CD4-positive, alpha-beta T cell (primary cell): ENCODE measurements at regions not wholly inside any gene's neighbourhood (a gene's known extent, or its start where the extent isn't known, plus 50 kb on each side); places are given as distances from the start of the nearest gene placed in this dataset.
A peak's percentile ranks its signal among the peaks of the same experiment; 100 is the strongest.
"Not testable (repeated sequence)": the region's sequence is repeated elsewhere in the genome, so short reads cannot be mapped to it uniquely, and the experiment has no call there.

Experiments used
- ATAC-seq: fragments of 200-7000 bp; cut with Tn5 transposase; one replicate; pipeline ENCODE4 v1.10.0; 2022; ENCODE audit warnings: mild to moderate bottlenecking; ENCODE audit not compliant: poor library complexity
- CTCF ChIA-PET: fragments of 350-600 bp; sonication (Branson Sonifier 250); formaldehyde crosslinking; loops from one replicate; lab custom pipeline; 2021; ENCODE audit warnings: antibody characterized with exemption, inconsistent platforms; lab: Charles Lee
- POLR2A ChIA-PET: fragments of 350-600 bp; sonication (Branson Sonifier 250); formaldehyde crosslinking; loops from one replicate; lab custom pipeline; 2021; ENCODE audit warnings: antibody characterized with exemption, inconsistent platforms; lab: Charles Lee
- DNase-seq, 14 experiments: peaks; one replicate each; pipeline ENCODE4 v3.0.0-alpha.2; 2013 to 2020; ENCODE audit warnings: mixed read lengths in 2 of 14
- H3K27ac ChIP-seq, 2 donors: one replicate each; pipeline versions ENCODE4 v1.5.1 to v1.7.0; 2013; ENCODE audit warnings: low read length in 2 of 2, low read depth in 1 of 2, mild to moderate bottlenecking in 1 of 2
- H3K27me3 ChIP-seq, 2 experiments: 1 replicate in 1 of 2; 2 replicates in 1 of 2; pipeline versions ENCODE4 v1.6.1 to v1.7.0; 2013; ENCODE audit warnings: low read length in 2 of 2, control low read depth in 1 of 2, mild to moderate bottlenecking in 1 of 2, moderate library complexity in 1 of 2; ENCODE audit not compliant: insufficient read depth in 2 of 2, control insufficient read depth in 1 of 2
- H3K36me3 ChIP-seq: one replicate; pipeline ENCODE4 v1.6.1; 2013; ENCODE audit warnings: low read length, control low read depth; ENCODE audit not compliant: insufficient read depth
- H3K4me1 ChIP-seq: one replicate; pipeline ENCODE4 v1.6.1; 2013; ENCODE audit warnings: low read length, control low read depth; ENCODE audit not compliant: insufficient read depth
- H3K4me3 ChIP-seq: one replicate; pipeline ENCODE4 v1.5.1; 2013; ENCODE audit warnings: mild to moderate bottlenecking, low read length, moderate library complexity
- H3K9me3 ChIP-seq, 2 experiments: 1 replicate in 1 of 2; 2 replicates in 1 of 2; pipeline versions ENCODE4 v1.6.1 to v1.7.0; 2013; ENCODE audit warnings: low read length in 2 of 2, mild to moderate bottlenecking in 2 of 2, control low read depth in 1 of 2, moderate library complexity in 1 of 2; ENCODE audit not compliant: control insufficient read depth in 1 of 2, insufficient read depth in 1 of 2
- H3K27ac Mint-ChIP-seq: one replicate; pipeline ENCODE4 v1.8.0; 2020; ENCODE audit warnings: mixed read lengths
- H3K27me3 Mint-ChIP-seq: one replicate; pipeline ENCODE4 v1.8.0; 2021; ENCODE audit warnings: mixed read lengths
- H3K36me3 Mint-ChIP-seq: one replicate; pipeline ENCODE4 v1.8.0; 2021; ENCODE audit warnings: low read depth, mixed read lengths
- H3K4me1 Mint-ChIP-seq: one replicate; pipeline ENCODE4 v1.8.0; 2021; ENCODE audit warnings: low read depth, mixed read lengths
- H3K4me3 Mint-ChIP-seq: one replicate; pipeline ENCODE4 v1.8.0; 2020; ENCODE audit warnings: mild to moderate bottlenecking, mixed read lengths
- H3K9me3 Mint-ChIP-seq: one replicate; pipeline ENCODE4 v1.8.0; 2020; ENCODE audit warnings: mixed read lengths
- intact Hi-C, 2 experiments: fragments of 100-400 bp; cut with DNase I in 1 of 2; cut with micrococcal nuclease in 1 of 2; formaldehyde crosslinking; loops; one replicate each; pipeline versions ENCODE4 v1.15.1 to v1.9.0; 2023 to 2025; cut with DNase I, micrococcal nuclease
- TF ChIP-seq, protein P1 (sequence below): fragments of 200-600 bp; IDR thresholded peaks from one replicate; pipeline ENCODE4 v1.8.0; 2022; ENCODE audit warnings: antibody characterized with exemption, mild to moderate bottlenecking

DNA sequence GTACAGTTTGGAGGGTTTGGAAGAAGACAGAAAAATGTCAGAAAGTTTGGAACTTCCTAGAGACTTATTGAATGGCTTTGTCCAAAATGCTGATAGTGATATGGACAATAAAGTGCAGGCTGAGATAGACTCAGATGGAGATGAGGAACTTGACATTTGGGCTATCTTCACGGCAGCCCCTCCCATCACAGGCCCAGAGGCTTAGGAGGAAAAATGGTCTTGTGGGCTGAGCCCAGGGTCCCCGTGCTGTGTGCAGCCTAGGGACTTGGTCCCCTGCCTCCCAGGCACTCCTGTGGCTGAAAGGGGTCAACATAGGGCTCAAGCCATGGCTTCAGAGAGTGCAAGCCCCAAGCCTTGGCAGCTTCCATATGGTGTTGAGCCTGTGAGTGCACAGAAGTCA, 79.0 kb downstream of the CMAS start:
- H3K27me3 Mint-ChIP-seq = no peaks in the 10 kb centered on the region
- Histone ChIP-seq H3K4me1 (peaks cover 4% of the 10 kb centered on the region), H3K4me3 (no peak overlapping the region), H3K27me3 (no peaks in the 10 kb centered on the region), H3K27ac (no peak overlapping the region), H3K36me3 (no peaks in the 10 kb centered on the region), H3K9me3 (peaks cover 0 to 7% of the 10 kb centered on the region in 2 experiments)
- CTCF ChIA-PET = no interaction called here
- no peaks in the 10 kb centered on the region for H3K4me1 Mint-ChIP-seq
- ATAC-seq = no peak
- POLR2A ChIA-PET = no interaction called here
- H3K4me3 Mint-ChIP-seq = no peak overlapping the region
- TF ChIP-seq, protein P1, sequence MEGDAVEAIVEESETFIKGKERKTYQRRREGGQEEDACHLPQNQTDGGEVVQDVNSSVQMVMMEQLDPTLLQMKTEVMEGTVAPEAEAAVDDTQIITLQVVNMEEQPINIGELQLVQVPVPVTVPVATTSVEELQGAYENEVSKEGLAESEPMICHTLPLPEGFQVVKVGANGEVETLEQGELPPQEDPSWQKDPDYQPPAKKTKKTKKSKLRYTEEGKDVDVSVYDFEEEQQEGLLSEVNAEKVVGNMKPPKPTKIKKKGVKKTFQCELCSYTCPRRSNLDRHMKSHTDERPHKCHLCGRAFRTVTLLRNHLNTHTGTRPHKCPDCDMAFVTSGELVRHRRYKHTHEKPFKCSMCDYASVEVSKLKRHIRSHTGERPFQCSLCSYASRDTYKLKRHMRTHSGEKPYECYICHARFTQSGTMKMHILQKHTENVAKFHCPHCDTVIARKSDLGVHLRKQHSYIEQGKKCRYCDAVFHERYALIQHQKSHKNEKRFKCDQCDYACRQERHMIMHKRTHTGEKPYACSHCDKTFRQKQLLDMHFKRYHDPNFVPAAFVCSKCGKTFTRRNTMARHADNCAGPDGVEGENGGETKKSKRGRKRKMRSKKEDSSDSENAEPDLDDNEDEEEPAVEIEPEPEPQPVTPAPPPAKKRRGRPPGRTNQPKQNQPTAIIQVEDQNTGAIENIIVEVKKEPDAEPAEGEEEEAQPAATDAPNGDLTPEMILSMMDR = no peak
- peaks cover 2% of the 10 kb centered on the region for H3K9me3 Mint-ChIP-seq
- H3K27ac Mint-ChIP-seq = no peak overlapping the region
- no peak for DNase-seq
- no peaks in the 10 kb centered on the region for H3K36me3 Mint-ChIP-seq
- intact Hi-C loops = no loop called here

DNA sequence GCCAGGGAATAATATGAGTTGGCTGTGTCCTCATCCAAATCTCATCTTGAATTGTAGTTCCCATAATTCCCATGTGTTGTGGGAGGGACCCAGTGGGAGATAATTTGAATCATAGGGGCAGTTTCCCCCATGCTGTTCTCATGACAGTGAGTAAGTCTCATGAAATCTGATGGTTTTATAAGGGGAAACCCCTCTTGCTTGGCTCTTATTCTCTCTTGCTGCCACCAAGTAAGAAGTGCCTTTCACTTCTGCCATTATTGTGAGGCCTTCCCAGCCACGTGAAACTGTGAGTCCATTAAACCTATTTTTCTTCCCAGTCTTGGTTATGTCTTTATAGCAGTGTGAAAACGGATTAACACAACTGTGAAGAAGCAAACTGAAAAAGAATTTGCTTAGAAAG, 80.1 kb downstream of the CMAS start:
- DNase-seq, H3K4me1 ChIP-seq, H3K36me3 Mint-ChIP-seq, H3K27ac ChIP-seq, H3K36me3 ChIP-seq, H3K27me3 ChIP-seq, H3K27me3 Mint-ChIP-seq, H3K4me1 Mint-ChIP-seq, POLR2A ChIA-PET, H3K27ac Mint-ChIP-seq, intact Hi-C loops, ATAC-seq, H3K9me3 ChIP-seq, H3K9me3 Mint-ChIP-seq, H3K4me3 ChIP-seq, CTCF ChIA-PET, H3K4me3 Mint-ChIP-seq: not testable (repeated sequence)

DNA sequence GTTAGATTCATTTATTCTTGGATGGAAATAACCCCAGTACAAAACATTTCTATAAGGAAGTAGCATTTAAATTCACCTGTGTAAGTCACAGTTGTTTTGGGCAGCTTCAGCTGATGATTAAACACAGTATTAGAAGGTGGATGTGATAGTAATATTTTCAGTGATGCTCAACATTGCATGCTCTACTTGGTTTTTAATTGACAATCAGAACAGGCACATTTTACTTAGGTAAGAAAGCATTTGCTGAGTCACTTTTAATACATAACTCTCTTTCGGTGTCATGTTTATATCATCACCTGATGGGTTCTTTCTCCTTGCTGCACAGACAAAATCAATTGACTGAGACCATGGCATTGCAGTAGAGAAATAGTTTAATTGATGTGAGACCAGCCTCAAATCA, 80.7 kb downstream of the CMAS start:
- Histone ChIP-seq H3K36me3 (no peaks in the 10 kb centered on the region), H3K27me3 (no peaks in the 10 kb centered on the region), H3K4me1 (no peaks in the 10 kb centered on the region), H3K27ac (no peak overlapping the region), H3K4me3 (no peak overlapping the region), H3K9me3 (peaks cover 0 to 7% of the 10 kb centered on the region in 2 experiments)
- POLR2A ChIA-PET = no interaction called here
- Mint-ChIP-seq H3K9me3 (peaks cover 2% of the 10 kb centered on the region), H3K4me3 (no peak overlapping the region), H3K4me1 (no peaks in the 10 kb centered on the region), H3K27ac (no peak overlapping the region), H3K36me3 (no peaks in the 10 kb centered on the region), H3K27me3 (no peaks in the 10 kb centered on the region)
- no peak for ATAC-seq
- intact Hi-C loops = no loop called here
- TF ChIP-seq, protein P1 = no peak
- no peak for DNase-seq
- CTCF ChIA-PET = no interaction called here

DNA sequence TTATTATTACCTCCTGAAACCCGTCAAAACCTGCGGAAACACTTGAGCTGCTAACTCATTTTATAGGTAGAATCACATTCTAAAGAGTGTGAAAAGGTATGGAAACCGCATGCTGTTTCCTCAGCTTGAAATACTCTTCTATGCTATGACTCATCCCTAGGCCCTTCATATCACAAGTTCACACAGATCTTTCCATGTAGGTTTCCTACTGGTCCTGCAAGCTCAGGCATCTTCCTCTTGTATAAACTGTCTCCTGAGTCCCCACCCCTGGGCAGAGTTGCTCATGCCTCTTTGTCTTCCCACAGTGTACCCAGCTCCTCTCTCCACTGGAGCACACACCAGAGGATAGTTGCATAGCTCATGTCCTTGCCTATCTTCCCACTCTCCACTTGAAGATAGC, 84.7 kb downstream of the CMAS start:
- no peaks in the 10 kb centered on the region for H3K36me3 ChIP-seq
- H3K4me3 Mint-ChIP-seq = no peak overlapping the region
- intact Hi-C loops = no loop called here
- DNase-seq (peak in 1 of 14 experiments; percentile 33), ATAC-seq (no peak)
- H3K4me3 ChIP-seq = no peak overlapping the region
- no peaks in the 10 kb centered on the region for H3K36me3 Mint-ChIP-seq
- no peaks in the 10 kb centered on the region for H3K27me3 Mint-ChIP-seq
- TF ChIP-seq, protein P1 = no peak
- H3K9me3 ChIP-seq = no peaks in the 10 kb centered on the region
- H3K4me1 ChIP-seq = no peaks in the 10 kb centered on the region
- H3K9me3 Mint-ChIP-seq = peaks cover 2% of the 10 kb centered on the region
- ChIA-PET POLR2A (interaction anchor here (0.8 kb wide), 1 partner anchor 199 kb away, joined by 3 read pairs; no protein-coding TSS in a partner anchor), CTCF (no interaction called here)
- H3K27me3 ChIP-seq = no peaks in the 10 kb centered on the region
- no peak overlapping the region for H3K27ac ChIP-seq
- no peaks in the 10 kb centered on the region for H3K4me1 Mint-ChIP-seq
- no peak overlapping the region for H3K27ac Mint-ChIP-seq

DNA sequence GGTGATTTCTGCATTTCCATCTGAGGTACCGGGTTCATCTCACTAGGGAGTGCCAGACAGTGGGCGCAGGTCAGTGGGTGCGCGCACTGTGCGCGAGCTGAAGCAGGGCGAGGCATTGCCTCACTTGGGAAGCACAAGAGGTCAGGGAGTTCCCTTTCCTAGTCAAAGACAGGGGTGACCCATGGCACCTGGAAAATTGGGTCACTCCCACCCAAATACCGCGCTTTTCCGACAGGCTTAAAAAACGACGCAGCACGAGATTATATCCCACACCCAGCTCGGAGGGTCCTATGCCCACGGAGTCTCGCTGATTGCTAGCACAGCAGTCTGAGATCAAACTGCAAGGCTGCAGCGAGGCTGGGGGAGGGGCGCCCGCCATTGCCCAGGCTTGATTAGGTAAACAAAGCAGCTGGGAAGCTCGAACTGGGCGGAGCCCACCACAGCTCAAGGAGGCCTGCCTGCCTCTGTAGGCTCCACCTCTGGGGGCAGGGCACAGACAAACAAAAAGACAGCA, 90.6 kb downstream of the CMAS start:
- H3K9me3 ChIP-seq, CTCF ChIA-PET, intact Hi-C loops, DNase-seq, H3K27me3 Mint-ChIP-seq, H3K9me3 Mint-ChIP-seq, H3K36me3 ChIP-seq, H3K4me1 ChIP-seq, ATAC-seq, H3K4me1 Mint-ChIP-seq, H3K36me3 Mint-ChIP-seq, POLR2A ChIA-PET, H3K27ac Mint-ChIP-seq, H3K27ac ChIP-seq, H3K4me3 Mint-ChIP-seq, H3K4me3 ChIP-seq, H3K27me3 ChIP-seq: not testable (repeated sequence)
